ENCODE measurements at regions not wholly inside any gene's neighbourhood (a gene's known extent, or its start where the extent isn't known, plus 50 kb on each side); places are given as distances from the start of the nearest gene placed in this dataset.

GRCh38 chr10:1886039-1886438, 148.7 kb upstream of the ADARB2 start:
- FAIRE-seq (no peak), DNase-seq (ENCODE audit: low spot score in 2 of 2) (no peak)

GRCh38 chr10:1882728-1883127, 145.4 kb upstream of the ADARB2 start:
- FAIRE-seq (no peak), DNase-seq (ENCODE audit: low spot score in 2 of 2) (no peak)

- DNase-seq (ENCODE audit: low spot score in 2 of 2) (no peak), FAIRE-seq (no peak)
Measured at GRCh38 chr10:1882180-1882579, 144.9 kb upstream of the ADARB2 start.

GRCh38 chr10:1881636-1882035, 144.3 kb upstream of the ADARB2 start:
- FAIRE-seq, result no peak
- DNase-seq (ENCODE audit: low spot score in 2 of 2), result no peak

GRCh38 chr10:1874533-1874932, 137.2 kb upstream of the ADARB2 start:
- no peak for FAIRE-seq
- DNase-seq (ENCODE audit: low spot score in 2 of 2), result no peak

GRCh38 chr10:1873661-1874315, 136.5 kb upstream of the ADARB2 start:
- DNase-seq (ENCODE audit: low spot score in 2 of 2) (no peak), FAIRE-seq (no peak)

GRCh38 chr10:1872151-1872726, 134.9 kb upstream of the ADARB2 start:
- FAIRE-seq (no peak), DNase-seq (ENCODE audit: low spot score in 2 of 2) (peak in 1 of 2 donors; percentile 18)

- no peak for DNase-seq (ENCODE audit: low spot score in 2 of 2)
- FAIRE-seq, result no peak
Measured at GRCh38 chr10:1870491-1870890, 133.2 kb upstream of the ADARB2 start.

- FAIRE-seq, result no peak
- no peak for DNase-seq (ENCODE audit: low spot score in 2 of 2)
Measured at GRCh38 chr10:1869861-1870260, 132.5 kb upstream of the ADARB2 start.

- no peak for DNase-seq (ENCODE audit: low spot score in 2 of 2)
- FAIRE-seq, result no peak
Measured at GRCh38 chr10:1860351-1860750, 123.0 kb upstream of the ADARB2 start.

GRCh38 chr10:1858547-1858946, 121.2 kb upstream of the ADARB2 start:
- no peak for DNase-seq (ENCODE audit: low spot score in 2 of 2)
- no peak for FAIRE-seq

GRCh38 chr10:1858048-1858447, 120.7 kb upstream of the ADARB2 start:
- no peak for DNase-seq (ENCODE audit: low spot score in 2 of 2)
- no peak for FAIRE-seq

- DNase-seq (ENCODE audit: low spot score in 2 of 2) (no peak), FAIRE-seq (no peak)
Measured at GRCh38 chr10:1855911-1856310, 118.6 kb upstream of the ADARB2 start.

- FAIRE-seq (no peak), DNase-seq (ENCODE audit: low spot score in 2 of 2) (no peak)
Measured at GRCh38 chr10:1854271-1854670, 116.9 kb upstream of the ADARB2 start.

- no peak for DNase-seq (ENCODE audit: low spot score in 2 of 2)
- FAIRE-seq, result no peak
Measured at GRCh38 chr10:1853801-1854200, 116.5 kb upstream of the ADARB2 start.

GRCh38 chr10:1852841-1853240, 115.5 kb upstream of the ADARB2 start:
- DNase-seq (ENCODE audit: low spot score in 2 of 2) (no peak), FAIRE-seq (no peak)

GRCh38 chr10:1851762-1852161, 114.4 kb upstream of the ADARB2 start:
- DNase-seq (ENCODE audit: low spot score in 2 of 2), result no peak
- FAIRE-seq, result no peak

GRCh38 chr10:1850971-1851527, 113.7 kb upstream of the ADARB2 start:
- no peak for FAIRE-seq

GRCh38 chr10:1847361-1847760, 110.0 kb upstream of the ADARB2 start:
- DNase-seq (ENCODE audit: low spot score in 2 of 2) (no peak), FAIRE-seq (no peak)

More at GRCh38 chr10:1850971-1851527, 113.7 kb upstream of the ADARB2 start:
- no peak for DNase-seq (ENCODE audit: low spot score in 2 of 2)

- FAIRE-seq, result no peak
- DNase-seq (ENCODE audit: low spot score in 2 of 2), result no peak
Measured at GRCh38 chr10:1846032-1846431, 108.7 kb upstream of the ADARB2 start.

GRCh38 chr10:1841759-1842158, 104.4 kb upstream of the ADARB2 start:
- FAIRE-seq, result no peak

GRCh38 chr10:1829712-1830111, 92.4 kb upstream of the ADARB2 start:
- DNase-seq (ENCODE audit: low spot score in 2 of 2) (no peak), FAIRE-seq (no peak)

More at GRCh38 chr10:1841759-1842158, 104.4 kb upstream of the ADARB2 start:
- DNase-seq (ENCODE audit: low spot score in 2 of 2), result no peak

Measured in frontal cortex (tissue), 3 donors.